ENCODE measurements at regions not wholly inside any gene's neighbourhood (a gene's known extent, or its start where the extent isn't known, plus 50 kb on each side); places are given as distances from the start of the nearest gene placed in this dataset.

- Histone ChIP-seq H3K4me2 (ENCODE audit: low read length) (no peak overlapping the region), H3K9ac (ENCODE audit: low read depth, low read length) (no peak overlapping the region), H3K4me1 (ENCODE audit: control insufficient read depth, insufficient read depth, low read length) (peaks cover 10% of the 10 kb centered on the region), H3K9me3 (replicated peaks; ENCODE audit: low read length) (no peaks in the 10 kb centered on the region), H3K36me3 (ENCODE audit: insufficient read depth, low read length) (no peaks in the 10 kb centered on the region), H3K4me3 (ENCODE audit: low read length) (no peak overlapping the region), H3K27me3 (ENCODE audit: control insufficient read depth, insufficient read depth, low read length) (no peaks in the 10 kb centered on the region)
These were observed 522.7 kb downstream of the PLPP3 start for GRCh38 chr1:56056438-56057287.

- H3K9ac ChIP-seq (ENCODE audit: low read depth, low read length): no peak overlapping the region
- H3K4me3 ChIP-seq (ENCODE audit: low read length): no peak overlapping the region
- H3K27me3 ChIP-seq (ENCODE audit: control insufficient read depth, insufficient read depth, low read length): no peaks in the 10 kb centered on the region
- peaks cover 7% of the 10 kb centered on the region for H3K4me1 ChIP-seq (ENCODE audit: control insufficient read depth, insufficient read depth, low read length)
- H3K9me3 ChIP-seq (replicated peaks; ENCODE audit: low read length): no peaks in the 10 kb centered on the region
- H3K4me2 ChIP-seq (ENCODE audit: low read length): no peak overlapping the region
- no peaks in the 10 kb centered on the region for H3K36me3 ChIP-seq (ENCODE audit: insufficient read depth, low read length)
These were observed 524.4 kb downstream of the PLPP3 start for GRCh38 chr1:56054959-56055358.

GRCh38 chr1:56052041-56052440 lies 527.3 kb downstream of the PLPP3 start:
- H3K36me3 ChIP-seq (ENCODE audit: insufficient read depth, low read length): no peaks in the 10 kb centered on the region
- H3K4me1 ChIP-seq (ENCODE audit: control insufficient read depth, insufficient read depth, low read length): peaks cover 7% of the 10 kb centered on the region
- H3K4me2 ChIP-seq (ENCODE audit: low read length): no peak overlapping the region
- H3K4me3 ChIP-seq (ENCODE audit: low read length): no peak overlapping the region
- no peaks in the 10 kb centered on the region for H3K27me3 ChIP-seq (ENCODE audit: control insufficient read depth, insufficient read depth, low read length)
- no peak overlapping the region for H3K9ac ChIP-seq (ENCODE audit: low read depth, low read length)
- no peaks in the 10 kb centered on the region for H3K9me3 ChIP-seq (replicated peaks; ENCODE audit: low read length)

- Histone ChIP-seq H3K9me3 (replicated peaks; ENCODE audit: low read length) (no peaks in the 10 kb centered on the region), H3K4me1 (ENCODE audit: control insufficient read depth, insufficient read depth, low read length) (no peaks in the 10 kb centered on the region), H3K4me3 (ENCODE audit: low read length) (no peak overlapping the region), H3K36me3 (ENCODE audit: insufficient read depth, low read length) (no peaks in the 10 kb centered on the region), H3K27me3 (ENCODE audit: control insufficient read depth, insufficient read depth, low read length) (no peaks in the 10 kb centered on the region), H3K9ac (ENCODE audit: low read depth, low read length) (no peak overlapping the region), H3K4me2 (ENCODE audit: low read length) (no peak overlapping the region)
These were observed 528.5 kb downstream of the PLPP3 start for GRCh38 chr1:56050911-56051310.

GRCh38 chr1:56045477-56045876 lies 533.9 kb downstream of the PLPP3 start:
- H3K4me3 ChIP-seq (ENCODE audit: low read length): no peak overlapping the region
- H3K36me3 ChIP-seq (ENCODE audit: insufficient read depth, low read length): no peaks in the 10 kb centered on the region
- no peaks in the 10 kb centered on the region for H3K27me3 ChIP-seq (ENCODE audit: control insufficient read depth, insufficient read depth, low read length)
- no peaks in the 10 kb centered on the region for H3K4me1 ChIP-seq (ENCODE audit: control insufficient read depth, insufficient read depth, low read length)
- H3K9me3 ChIP-seq (replicated peaks; ENCODE audit: low read length): no peaks in the 10 kb centered on the region
- no peak overlapping the region for H3K4me2 ChIP-seq (ENCODE audit: low read length)
- H3K9ac ChIP-seq (ENCODE audit: low read depth, low read length): no peak overlapping the region

GRCh38 chr1:56045062-56045461 lies 534.3 kb downstream of the PLPP3 start:
- no peaks in the 10 kb centered on the region for H3K9me3 ChIP-seq (replicated peaks; ENCODE audit: low read length)
- no peaks in the 10 kb centered on the region for H3K36me3 ChIP-seq (ENCODE audit: insufficient read depth, low read length)
- H3K4me1 ChIP-seq (ENCODE audit: control insufficient read depth, insufficient read depth, low read length): no peaks in the 10 kb centered on the region
- no peak overlapping the region for H3K4me2 ChIP-seq (ENCODE audit: low read length)
- H3K4me3 ChIP-seq (ENCODE audit: low read length): no peak overlapping the region
- no peaks in the 10 kb centered on the region for H3K27me3 ChIP-seq (ENCODE audit: control insufficient read depth, insufficient read depth, low read length)
- H3K9ac ChIP-seq (ENCODE audit: low read depth, low read length): no peak overlapping the region

- Histone ChIP-seq H3K36me3 (ENCODE audit: insufficient read depth, low read length) (no peaks in the 10 kb centered on the region), H3K9ac (ENCODE audit: low read depth, low read length) (no peak overlapping the region), H3K4me1 (ENCODE audit: control insufficient read depth, insufficient read depth, low read length) (peaks cover 12% of the 10 kb centered on the region), H3K9me3 (replicated peaks; ENCODE audit: low read length) (no peaks in the 10 kb centered on the region), H3K4me3 (ENCODE audit: low read length) (no peak overlapping the region), H3K27me3 (ENCODE audit: control insufficient read depth, insufficient read depth, low read length) (no peaks in the 10 kb centered on the region), H3K4me2 (ENCODE audit: low read length) (no peak overlapping the region)
These were observed 542.9 kb downstream of the PLPP3 start for GRCh38 chr1:56036479-56036878.

- no peak overlapping the region for H3K9ac ChIP-seq (ENCODE audit: low read depth, low read length)
- H3K27me3 ChIP-seq (ENCODE audit: control insufficient read depth, insufficient read depth, low read length): no peaks in the 10 kb centered on the region
- H3K4me1 ChIP-seq (ENCODE audit: control insufficient read depth, insufficient read depth, low read length): peaks cover 12% of the 10 kb centered on the region
- H3K4me3 ChIP-seq (ENCODE audit: low read length): no peak overlapping the region
- no peaks in the 10 kb centered on the region for H3K9me3 ChIP-seq (replicated peaks; ENCODE audit: low read length)
- H3K4me2 ChIP-seq (ENCODE audit: low read length): no peak overlapping the region
- no peaks in the 10 kb centered on the region for H3K36me3 ChIP-seq (ENCODE audit: insufficient read depth, low read length)
These were observed 544.4 kb downstream of the PLPP3 start for GRCh38 chr1:56034847-56035481.

- Histone ChIP-seq H3K36me3 (ENCODE audit: insufficient read depth, low read length) (no peaks in the 10 kb centered on the region), H3K4me2 (ENCODE audit: low read length) (no peak overlapping the region), H3K4me1 (ENCODE audit: control insufficient read depth, insufficient read depth, low read length) (peaks cover 12% of the 10 kb centered on the region), H3K4me3 (ENCODE audit: low read length) (no peak overlapping the region), H3K9me3 (replicated peaks; ENCODE audit: low read length) (no peaks in the 10 kb centered on the region), H3K9ac (ENCODE audit: low read depth, low read length) (no peak overlapping the region), H3K27me3 (ENCODE audit: control insufficient read depth, insufficient read depth, low read length) (no peaks in the 10 kb centered on the region)
These were observed 545.1 kb downstream of the PLPP3 start for GRCh38 chr1:56034222-56034621.

GRCh38 chr1:56033321-56034037 lies 545.9 kb downstream of the PLPP3 start:
- no peaks in the 10 kb centered on the region for H3K27me3 ChIP-seq (ENCODE audit: control insufficient read depth, insufficient read depth, low read length)
- H3K9me3 ChIP-seq (replicated peaks; ENCODE audit: low read length): no peaks in the 10 kb centered on the region
- H3K9ac ChIP-seq (ENCODE audit: low read depth, low read length): no peak overlapping the region
- no peak overlapping the region for H3K4me3 ChIP-seq (ENCODE audit: low read length)
- no peak overlapping the region for H3K4me2 ChIP-seq (ENCODE audit: low read length)
- H3K36me3 ChIP-seq (ENCODE audit: insufficient read depth, low read length): no peaks in the 10 kb centered on the region
- peaks cover 12% of the 10 kb centered on the region for H3K4me1 ChIP-seq (ENCODE audit: control insufficient read depth, insufficient read depth, low read length)

GRCh38 chr1:56032096-56032676 lies 547.2 kb downstream of the PLPP3 start:
- Histone ChIP-seq H3K4me3 (ENCODE audit: low read length) (no peak overlapping the region), H3K9ac (ENCODE audit: low read depth, low read length) (no peak overlapping the region), H3K4me2 (ENCODE audit: low read length) (no peak overlapping the region), H3K27me3 (ENCODE audit: control insufficient read depth, insufficient read depth, low read length) (no peaks in the 10 kb centered on the region), H3K36me3 (ENCODE audit: insufficient read depth, low read length) (no peaks in the 10 kb centered on the region), H3K4me1 (ENCODE audit: control insufficient read depth, insufficient read depth, low read length) (peaks cover 12% of the 10 kb centered on the region), H3K9me3 (replicated peaks; ENCODE audit: low read length) (no peaks in the 10 kb centered on the region)
